ENCODE measurements at regions not wholly inside any gene's neighbourhood (a gene's known extent, or its start where the extent isn't known, plus 50 kb on each side); places are given as distances from the start of the nearest gene placed in this dataset.
"Not testable (repeated sequence)": the region's sequence is repeated elsewhere in the genome, so short reads cannot be mapped to it uniquely, and the experiment has no call there.

DNA sequence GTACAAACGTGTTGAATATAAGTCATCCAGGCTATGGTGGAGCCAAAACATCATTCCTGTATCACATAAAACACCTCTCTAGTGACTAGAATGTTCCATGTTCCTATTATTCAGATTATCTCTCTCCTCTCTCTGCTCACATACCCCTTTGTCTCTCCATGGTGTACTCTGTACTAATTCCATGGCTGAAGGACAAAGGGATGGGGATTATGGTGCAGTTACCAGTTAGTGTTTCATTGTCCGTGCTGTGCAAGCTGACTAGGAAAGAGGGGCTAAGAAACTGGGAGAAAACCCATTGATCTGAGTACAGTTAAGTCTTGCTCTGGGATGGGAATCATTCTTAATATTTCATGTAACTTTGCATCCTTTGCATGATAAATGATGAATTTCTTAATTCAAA, 397.4 kb upstream of the NOX3 start:
- DNase-seq: no peak

GRCh38 chr6:155850408-155850841, 394.8 kb upstream of the NOX3 start:
- DNase-seq: peak; percentile 28

DNA sequence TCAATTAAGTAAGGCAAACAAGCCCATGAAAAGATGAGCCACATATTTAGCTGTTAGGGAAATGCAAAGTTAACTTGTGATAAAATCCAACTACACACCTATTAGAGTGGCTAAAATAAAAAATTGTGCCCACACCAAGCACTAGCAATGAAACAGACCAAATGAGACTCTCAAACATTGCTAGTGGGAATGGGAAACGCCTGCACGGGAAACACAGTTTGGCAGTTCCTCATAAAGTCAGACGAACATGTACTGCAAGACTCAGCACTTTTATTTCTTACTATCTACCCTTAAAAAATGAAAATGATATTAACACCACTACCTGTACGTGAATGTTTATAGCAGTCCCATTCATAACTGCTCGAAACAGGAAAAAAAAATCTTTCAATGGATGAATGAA, 392.1 kb upstream of the NOX3 start:
- DNase-seq: no peak

DNA sequence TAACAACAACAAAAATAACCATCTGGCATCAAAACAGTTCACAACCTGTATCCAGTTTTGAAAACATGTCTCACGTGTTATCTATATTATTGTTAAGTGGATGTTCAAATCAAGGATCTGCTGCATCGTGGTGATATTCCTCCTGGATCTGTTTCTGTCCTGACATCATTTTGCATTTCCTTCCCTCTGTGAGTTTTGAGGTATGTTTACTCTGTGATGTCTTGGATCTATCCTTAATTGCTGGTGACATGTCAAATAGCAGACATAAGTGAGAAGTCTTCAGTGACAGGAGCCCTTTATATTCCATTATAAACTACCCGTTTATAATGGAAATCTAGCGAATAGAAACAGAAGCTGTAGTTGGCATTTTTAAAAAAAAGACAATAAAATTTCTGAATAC, 381.8 kb upstream of the NOX3 start:
- DNase-seq: no peak

- DNase-seq: no peak
Observed at GRCh38 chr6:155832596-155832995, 377.0 kb upstream of the NOX3 start.

DNA sequence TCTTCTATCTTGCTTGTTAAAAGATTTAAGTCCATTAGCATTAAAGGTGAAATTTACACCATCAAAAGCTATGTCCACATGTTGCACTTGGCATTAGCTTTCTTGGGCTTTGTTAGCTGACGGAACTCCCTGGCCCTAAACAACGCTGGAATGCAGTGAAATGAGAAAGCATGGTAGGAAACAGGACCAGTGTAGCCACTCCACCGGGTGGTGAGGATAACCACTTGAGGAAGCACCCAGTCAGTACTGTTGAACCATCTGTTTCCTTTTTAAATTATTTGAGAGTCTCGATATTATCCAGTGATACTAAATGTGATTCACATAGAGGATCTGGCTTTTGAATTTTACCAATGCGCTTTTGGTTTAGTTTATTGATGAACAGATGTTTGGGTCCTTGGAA, 374.9 kb upstream of the NOX3 start:
- no peak for DNase-seq

DNA sequence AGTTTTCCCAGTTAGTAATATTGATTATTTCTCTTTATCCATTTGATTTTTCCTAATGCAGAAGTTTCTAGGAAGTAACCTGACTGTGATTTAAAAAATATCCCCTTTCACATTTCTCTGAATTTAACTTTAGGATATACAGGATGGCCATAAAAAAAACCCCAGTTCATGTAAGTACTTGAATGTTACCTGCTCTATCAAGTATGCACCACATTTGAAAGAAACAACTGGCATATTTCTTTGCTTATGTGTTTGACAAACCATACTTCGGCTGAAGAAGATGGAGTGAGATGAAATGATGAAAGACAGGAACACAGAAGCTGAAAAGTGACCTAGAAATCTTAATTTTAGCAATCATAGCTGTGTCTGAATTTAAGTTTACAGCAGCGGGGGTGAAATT, 374.0 kb upstream of the NOX3 start:
- no peak for DNase-seq

DNA sequence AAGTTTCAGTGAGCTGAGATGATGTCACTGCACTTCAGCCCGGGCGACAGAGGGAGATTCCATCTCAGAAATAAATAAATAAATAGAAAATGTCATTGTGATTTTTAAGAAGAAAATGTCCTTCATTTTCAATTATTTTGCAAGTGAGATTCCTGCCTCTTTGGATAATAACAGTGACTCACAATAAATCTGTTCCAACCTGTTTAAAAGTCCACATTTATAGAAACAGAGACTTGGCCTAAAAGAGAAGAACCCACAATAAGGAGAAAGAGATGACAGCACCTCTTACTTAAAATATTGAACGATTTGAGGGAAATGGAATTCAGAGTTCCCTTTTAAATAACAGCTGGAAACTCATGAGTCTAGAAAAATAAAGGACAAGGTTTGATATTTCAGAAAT, 373.4 kb upstream of the NOX3 start:
- DNase-seq: no peak

- no peak for DNase-seq
Observed at GRCh38 chr6:155818698-155819097, 363.1 kb upstream of the NOX3 start.

DNA sequence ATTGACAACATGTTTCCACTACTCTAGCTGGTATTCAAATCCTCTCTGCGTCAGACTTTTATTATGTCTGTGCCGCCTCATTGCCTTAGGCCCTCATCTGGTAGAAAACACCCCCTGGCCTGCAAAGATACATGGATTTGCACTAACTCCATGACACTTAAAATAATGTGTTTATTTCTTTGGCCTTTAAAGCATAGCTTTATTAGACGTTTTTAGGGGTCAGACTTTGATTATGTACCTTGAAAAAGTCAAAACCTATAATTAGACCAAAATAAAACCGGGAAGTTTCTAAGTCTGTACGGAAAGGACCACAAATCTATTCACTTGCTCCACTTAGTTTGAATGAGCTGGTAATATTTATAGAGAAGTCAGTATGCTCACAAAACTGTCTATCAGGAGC, 357.9 kb upstream of the NOX3 start:
- DNase-seq: no peak

DNA sequence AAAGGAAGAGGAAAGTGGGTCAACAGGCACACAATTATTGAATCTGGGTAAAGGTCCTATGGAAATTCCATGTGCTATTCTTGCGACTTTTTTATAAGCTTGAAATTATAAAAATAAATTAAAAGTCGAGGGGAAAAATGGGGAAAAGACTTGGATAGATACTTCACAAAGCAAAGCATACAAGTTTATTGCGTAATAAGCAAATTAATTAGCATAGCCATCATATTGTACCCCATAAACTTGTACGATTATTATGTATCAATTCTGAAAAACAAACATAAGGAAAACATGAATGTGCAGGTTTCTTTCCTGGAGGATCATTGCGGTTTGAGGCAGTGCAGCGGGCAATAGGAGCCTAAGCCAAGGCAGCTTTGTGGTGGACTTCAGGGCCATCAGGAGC, 351.6 kb upstream of the NOX3 start:
- no peak for DNase-seq

DNA sequence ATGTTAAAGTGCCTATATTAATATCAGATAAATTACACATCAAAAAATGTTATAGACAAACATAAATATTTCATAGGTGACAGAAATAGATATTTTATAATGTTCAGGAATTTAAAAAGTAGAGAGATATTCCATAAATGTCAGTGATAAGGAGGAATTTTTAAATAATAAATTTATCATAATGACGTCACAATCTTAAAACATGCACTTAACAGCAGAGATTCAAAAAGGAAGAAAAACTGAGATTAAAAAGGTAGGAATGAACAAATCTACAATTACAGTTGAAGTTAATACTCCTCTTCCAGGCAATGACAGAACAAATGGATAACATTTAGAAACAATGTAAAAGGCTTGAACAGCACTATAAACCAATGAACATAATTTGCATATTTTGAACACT, 345.4 kb upstream of the NOX3 start:
- no peak for DNase-seq

DNA sequence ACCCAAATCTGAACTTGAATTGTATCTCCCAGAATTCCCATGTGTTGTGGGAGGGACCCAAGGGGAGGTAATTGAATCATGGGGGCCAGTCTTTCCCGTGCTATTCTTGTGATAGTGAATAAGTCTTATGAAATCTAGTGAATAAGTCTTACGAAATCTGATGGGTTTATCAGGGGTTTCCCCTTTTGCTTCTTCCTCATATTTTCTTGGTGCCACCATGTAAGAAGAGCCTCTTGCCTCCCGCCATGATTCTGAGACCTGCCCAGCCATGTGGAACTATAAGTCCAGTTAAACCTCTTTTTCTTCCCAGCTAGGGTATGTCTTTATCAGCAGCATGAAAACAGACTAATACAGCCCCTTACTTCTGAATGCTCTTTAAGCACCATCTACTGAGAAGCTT, 343.2 kb upstream of the NOX3 start:
- not testable (repeated sequence) for DNase-seq

- no peak for DNase-seq
Observed at GRCh38 chr6:155795173-155795796, 339.6 kb upstream of the NOX3 start.

DNA sequence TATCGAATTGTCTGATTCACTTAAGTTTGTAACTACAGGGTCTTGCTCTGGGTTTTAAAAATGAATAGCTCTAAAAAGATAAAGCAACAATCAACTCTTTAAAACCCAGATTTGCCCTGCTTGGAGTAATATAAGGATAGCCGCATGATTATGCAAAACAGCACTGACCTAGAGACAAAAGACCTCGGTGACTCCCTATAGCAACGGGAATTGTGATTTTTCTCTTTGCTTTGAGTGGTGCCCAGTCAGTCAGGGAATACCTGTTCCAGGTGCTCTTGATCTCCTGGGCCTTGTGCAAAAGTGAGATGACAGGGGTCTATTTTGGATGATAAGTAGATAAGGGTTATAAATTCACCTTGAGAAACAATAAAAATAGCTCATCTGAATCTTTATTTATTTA, 336.3 kb upstream of the NOX3 start:
- no peak for DNase-seq

DNA sequence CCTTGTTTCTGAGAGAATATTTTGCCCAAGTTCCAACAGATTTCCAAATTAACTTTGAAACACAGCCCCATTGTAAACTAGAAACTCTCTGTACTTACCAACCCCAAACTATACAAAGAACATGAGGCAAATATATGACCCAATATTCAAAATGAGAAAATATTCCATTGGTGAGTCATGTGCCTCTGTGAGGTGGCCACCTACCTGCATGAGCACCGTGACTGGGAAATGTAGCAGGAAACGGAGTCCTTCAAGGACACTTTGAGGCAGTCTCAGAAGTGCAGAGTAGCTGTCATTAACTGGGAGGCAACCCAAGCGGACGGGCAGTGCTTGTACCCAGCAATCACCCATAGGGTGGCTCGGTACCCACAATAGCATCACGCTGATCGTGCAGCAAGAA, 335.5 kb upstream of the NOX3 start:
- DNase-seq: no peak

DNA sequence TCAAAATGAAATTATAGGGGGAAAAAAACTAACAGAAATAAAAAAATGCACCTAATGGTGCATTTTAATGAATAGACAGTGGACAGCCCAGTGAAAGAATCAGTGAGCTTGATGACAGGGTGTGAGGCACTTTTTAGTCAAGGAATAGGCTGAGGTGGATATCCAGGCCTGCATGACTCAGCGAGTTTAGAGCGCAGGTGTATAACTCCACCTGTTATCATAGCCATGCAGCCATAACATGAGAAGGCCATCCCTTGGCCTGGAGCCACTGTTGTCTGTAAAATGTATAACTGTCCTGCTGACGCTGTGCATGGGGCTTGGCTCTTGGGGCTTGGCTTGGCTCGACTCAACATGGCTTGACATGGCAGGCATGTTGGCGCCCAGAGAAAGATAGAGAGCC, 331.5 kb upstream of the NOX3 start:
- DNase-seq: no peak

DNA sequence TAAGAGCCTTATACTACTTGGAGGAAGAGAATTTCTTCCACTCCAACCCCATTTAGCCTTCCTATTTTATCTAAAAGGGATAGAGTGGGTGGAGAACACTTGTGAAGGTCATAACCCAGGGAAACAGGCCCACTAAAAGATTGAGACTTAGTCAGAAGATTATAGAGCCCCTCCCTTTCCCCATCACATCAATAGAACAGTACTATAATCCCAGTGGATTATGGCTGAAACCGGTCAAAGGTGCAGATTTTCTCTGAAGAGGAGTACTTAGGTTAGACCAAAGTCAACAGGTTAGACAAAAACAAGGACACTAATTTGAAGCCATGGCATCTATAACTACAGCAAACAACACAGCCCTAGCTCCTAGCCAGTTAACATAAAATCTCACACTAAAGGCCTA, 330.9 kb upstream of the NOX3 start:
- DNase-seq: no peak

GRCh38 chr6:155782739-155783459, 327.3 kb upstream of the NOX3 start:
- no peak for DNase-seq

DNA sequence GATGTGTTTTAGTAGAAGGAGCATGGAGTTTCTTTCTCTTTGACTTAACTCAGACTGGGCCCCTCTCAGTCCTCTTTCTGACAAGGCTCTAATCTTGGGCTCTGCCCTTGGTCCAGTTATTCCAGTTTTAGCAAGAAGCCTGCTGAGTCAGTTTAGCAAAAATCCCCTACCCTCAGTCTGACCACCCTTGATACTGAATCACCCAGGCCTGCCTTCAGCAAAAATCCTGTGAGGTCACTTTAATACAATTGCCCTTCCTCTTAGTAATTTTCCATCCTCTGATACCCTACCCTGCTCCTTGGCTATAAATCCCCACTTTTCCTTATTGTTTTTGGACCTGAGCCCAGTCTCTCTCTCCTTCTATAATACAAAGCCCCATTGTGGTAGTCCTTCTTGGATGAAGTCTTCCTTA, 326.7 kb upstream of the NOX3 start:
- peak; percentile 71 for DNase-seq

DNA sequence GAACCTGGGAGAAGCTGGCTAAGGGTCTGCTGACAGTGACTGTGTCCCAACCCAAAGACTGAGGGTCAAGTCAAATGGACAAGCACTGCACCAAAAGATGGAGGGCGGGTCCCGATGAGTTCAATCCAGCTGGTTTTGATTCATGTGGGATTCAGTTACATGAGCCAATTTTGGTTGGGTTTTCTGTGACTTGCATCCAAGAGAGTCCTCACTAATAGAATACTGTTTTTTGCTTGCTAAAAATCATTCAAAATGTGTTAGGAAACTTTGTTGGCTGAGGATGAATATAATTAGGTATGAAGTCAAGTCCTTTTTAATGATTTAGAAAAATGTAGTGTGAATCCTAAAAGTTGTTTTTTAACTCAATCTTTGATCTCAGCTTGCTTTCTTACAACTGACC, 323.8 kb upstream of the NOX3 start:
- no peak for DNase-seq

- no peak for DNase-seq
Observed at GRCh38 chr6:155778336-155778735, 322.7 kb upstream of the NOX3 start.

DNA sequence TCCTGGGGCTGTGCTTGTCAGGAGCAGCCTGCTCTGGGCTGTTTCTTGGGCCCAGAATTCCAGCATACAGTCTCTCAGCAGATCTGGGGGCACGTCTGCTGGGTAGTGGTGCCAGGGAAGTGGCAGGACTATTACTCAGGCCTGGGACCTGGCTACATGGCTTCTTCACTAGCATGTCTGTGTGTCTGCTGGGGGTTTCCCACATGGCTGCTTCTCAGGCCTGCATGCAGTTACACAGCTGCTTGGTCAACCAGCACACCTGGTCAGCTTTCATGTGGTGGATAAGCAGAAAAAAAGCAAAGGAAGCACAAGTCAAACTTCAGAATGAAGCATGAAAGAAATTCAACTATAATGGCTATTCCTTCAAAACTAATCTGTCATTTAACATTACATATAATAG, 316.2 kb upstream of the NOX3 start:
- no peak for DNase-seq

DNA sequence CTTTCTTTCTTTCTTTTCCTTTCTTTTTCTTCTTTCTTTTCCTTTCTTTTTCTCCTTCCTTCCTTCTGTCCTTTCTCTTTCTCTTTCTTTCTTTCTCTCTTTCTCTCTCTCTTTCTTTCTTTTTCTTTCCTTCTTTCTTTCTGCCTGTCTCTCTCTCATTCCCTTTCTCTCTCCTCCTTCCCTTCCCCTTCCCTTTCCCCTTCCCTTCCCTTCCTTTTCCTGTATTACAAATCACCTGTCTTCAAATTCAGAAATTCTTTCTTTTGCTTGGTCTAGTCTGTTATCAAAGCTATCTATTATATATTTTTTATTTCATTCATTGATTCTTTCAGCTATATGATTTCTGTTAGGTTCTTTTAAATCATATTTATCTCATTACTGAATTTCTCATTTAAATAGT, 315.2 kb upstream of the NOX3 start:
- DNase-seq: no peak

Measured in renal pelvis (tissue), 1 donor.